Ishikawa (cell line): ENCODE measurements at regions not wholly inside any gene's neighbourhood (a gene's known extent, or its start where the extent isn't known, plus 50 kb on each side); places are given as distances from the start of the nearest gene placed in this dataset.

ENCODE experiments used
- CEBPB ChIP-seq: IDR thresholded peaks from 2 replicates; pipeline ENCODE4 v1.6.1; 2012
- CREB1 ChIP-seq: IDR thresholded peaks from 2 replicates; pipeline ENCODE4 v1.6.1; 2012; ENCODE audit warnings: low read depth
- EGR1 ChIP-seq: IDR thresholded peaks from 2 replicates; pipeline ENCODE4 v1.6.1; 2012
- EP300 ChIP-seq: IDR thresholded peaks from 2 replicates; pipeline ENCODE4 v1.6.1; 2012; ENCODE audit warnings: borderline replicate concordance
- FOXM1 ChIP-seq: IDR thresholded peaks from 2 replicates; pipeline ENCODE4 v1.6.1; 2012; ENCODE audit warnings: low read depth, borderline replicate concordance
- NFIC ChIP-seq: IDR thresholded peaks from 2 replicates; pipeline ENCODE4 v1.6.1; 2012
- RAD21 ChIP-seq: IDR thresholded peaks from 2 replicates; pipeline ENCODE4 v1.6.1; 2012; ENCODE audit warnings: low read depth
- TAF1 ChIP-seq: IDR thresholded peaks from 2 replicates; pipeline ENCODE4 v1.6.1; 2012; ENCODE audit warnings: low read depth, mild to moderate bottlenecking
- TCF12 ChIP-seq: IDR thresholded peaks from 2 replicates; pipeline ENCODE4 v1.6.1; 2012; ENCODE audit warnings: low read depth
- TEAD4 ChIP-seq: IDR thresholded peaks from 2 replicates; pipeline ENCODE4 v1.6.1; 2012
- YY1 ChIP-seq: IDR thresholded peaks from 2 replicates; pipeline ENCODE4 v1.6.1; 2012; ENCODE audit warnings: low read depth
- ZBTB7A ChIP-seq: IDR thresholded peaks from 2 replicates; pipeline ENCODE4 v1.6.1; 2012; ENCODE audit warnings: low read depth
- TF ChIP-seq, protein P1 (sequence below): IDR thresholded peaks from 2 replicates; pipeline ENCODE4 v1.6.1; 2012
- TF ChIP-seq, protein P2 (sequence below): IDR thresholded peaks from 2 replicates; pipeline ENCODE4 v1.6.1; 2012; ENCODE audit warnings: low read depth, mild to moderate bottlenecking
- TF ChIP-seq, protein P3 (sequence below): IDR thresholded peaks from 2 replicates; pipeline ENCODE4 v1.6.1; 2012

DNA sequence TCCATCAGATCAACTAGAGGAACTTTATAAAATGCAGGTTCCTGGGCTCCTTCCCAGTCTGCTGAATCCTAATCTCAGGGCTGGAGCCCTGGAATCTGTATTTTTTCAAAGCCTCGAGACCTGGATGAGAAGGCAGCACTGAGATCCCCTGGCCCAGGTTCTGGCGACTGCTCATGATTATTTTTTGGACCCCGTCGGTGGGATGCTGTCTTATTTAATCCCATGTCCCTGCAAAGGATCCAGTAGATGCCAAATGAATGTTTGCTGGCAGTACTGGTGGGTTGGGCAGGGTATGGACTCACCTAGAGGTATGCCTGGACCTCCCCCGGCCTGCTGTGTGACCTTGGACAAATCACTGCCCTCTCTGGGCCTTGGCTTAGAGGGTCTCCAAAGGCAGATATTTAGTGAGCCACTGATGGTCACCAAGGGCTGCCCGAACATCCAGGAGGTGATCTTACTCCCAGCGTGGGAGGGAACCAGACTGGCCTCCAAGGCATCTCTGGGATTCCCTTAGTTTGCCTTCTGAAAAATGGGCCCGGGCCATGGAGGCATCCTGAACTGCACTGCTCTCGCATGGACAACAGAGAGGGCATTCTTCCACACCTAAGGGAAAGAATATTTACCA lies 91.6 kb upstream of the RUNX3 start:
- no peak for TF ChIP-seq YY1
- TF ChIP-seq RAD21, result no peak
- no peak for TF ChIP-seq EP300
- TF ChIP-seq NFIC, result no peak
- TF ChIP-seq, protein P1, sequence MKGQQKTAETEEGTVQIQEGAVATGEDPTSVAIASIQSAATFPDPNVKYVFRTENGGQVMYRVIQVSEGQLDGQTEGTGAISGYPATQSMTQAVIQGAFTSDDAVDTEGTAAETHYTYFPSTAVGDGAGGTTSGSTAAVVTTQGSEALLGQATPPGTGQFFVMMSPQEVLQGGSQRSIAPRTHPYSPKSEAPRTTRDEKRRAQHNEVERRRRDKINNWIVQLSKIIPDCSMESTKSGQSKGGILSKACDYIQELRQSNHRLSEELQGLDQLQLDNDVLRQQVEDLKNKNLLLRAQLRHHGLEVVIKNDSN, result no peak
- no peak for TF ChIP-seq CREB1
- no peak for TF ChIP-seq CEBPB
- no peak for TF ChIP-seq TCF12
- no peak for TF ChIP-seq ZBTB7A
- no peak for TF ChIP-seq FOXM1

DNA sequence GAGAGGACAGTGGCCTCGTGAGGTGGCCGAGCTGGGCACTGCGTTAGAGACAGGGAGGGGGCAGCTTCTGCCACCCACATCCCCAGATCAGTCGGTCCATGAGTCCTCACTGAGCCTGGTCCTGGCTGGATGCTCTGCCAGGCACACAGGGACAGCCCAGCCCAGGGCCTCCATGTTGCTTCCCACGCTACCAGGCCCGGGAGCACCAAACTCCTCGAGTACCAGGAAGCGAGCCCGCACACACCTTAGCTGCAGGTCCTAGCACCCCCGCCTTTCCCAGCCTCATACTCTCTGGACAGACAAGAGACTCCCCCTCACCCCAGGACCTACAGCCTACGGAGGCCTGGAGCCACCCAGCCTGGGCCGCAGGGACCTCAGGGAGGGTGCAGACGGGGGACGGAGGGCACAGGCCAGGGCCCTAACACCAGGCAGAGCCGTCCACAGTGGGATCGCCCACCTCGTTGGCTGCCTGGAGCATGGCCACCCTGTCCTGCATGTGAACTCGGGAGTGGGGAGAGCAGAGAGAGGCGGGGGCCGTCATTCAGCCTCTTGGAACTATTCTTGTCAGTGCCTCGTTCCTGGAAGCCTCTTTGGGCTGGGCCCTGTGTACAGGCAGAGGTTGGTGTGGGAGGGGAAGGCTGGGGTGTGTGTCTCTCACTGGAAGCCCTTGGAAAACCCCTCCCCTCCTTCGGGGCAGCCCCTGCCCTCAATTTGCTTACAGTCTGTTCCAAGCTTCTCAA lies 90.9 kb upstream of the RUNX3 start:
- TF ChIP-seq, protein P1, result no peak
- TF ChIP-seq NFIC, result no peak
- TF ChIP-seq EP300, result no peak
- TF ChIP-seq, protein P2, sequence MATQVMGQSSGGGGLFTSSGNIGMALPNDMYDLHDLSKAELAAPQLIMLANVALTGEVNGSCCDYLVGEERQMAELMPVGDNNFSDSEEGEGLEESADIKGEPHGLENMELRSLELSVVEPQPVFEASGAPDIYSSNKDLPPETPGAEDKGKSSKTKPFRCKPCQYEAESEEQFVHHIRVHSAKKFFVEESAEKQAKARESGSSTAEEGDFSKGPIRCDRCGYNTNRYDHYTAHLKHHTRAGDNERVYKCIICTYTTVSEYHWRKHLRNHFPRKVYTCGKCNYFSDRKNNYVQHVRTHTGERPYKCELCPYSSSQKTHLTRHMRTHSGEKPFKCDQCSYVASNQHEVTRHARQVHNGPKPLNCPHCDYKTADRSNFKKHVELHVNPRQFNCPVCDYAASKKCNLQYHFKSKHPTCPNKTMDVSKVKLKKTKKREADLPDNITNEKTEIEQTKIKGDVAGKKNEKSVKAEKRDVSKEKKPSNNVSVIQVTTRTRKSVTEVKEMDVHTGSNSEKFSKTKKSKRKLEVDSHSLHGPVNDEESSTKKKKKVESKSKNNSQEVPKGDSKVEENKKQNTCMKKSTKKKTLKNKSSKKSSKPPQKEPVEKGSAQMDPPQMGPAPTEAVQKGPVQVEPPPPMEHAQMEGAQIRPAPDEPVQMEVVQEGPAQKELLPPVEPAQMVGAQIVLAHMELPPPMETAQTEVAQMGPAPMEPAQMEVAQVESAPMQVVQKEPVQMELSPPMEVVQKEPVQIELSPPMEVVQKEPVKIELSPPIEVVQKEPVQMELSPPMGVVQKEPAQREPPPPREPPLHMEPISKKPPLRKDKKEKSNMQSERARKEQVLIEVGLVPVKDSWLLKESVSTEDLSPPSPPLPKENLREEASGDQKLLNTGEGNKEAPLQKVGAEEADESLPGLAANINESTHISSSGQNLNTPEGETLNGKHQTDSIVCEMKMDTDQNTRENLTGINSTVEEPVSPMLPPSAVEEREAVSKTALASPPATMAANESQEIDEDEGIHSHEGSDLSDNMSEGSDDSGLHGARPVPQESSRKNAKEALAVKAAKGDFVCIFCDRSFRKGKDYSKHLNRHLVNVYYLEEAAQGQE, result no peak
- no peak for TF ChIP-seq YY1
- TF ChIP-seq CREB1, result no peak
- TF ChIP-seq RAD21, result no peak
- TF ChIP-seq TAF1, result no peak
- TF ChIP-seq FOXM1, result no peak
- no peak for TF ChIP-seq ZBTB7A
- no peak for TF ChIP-seq TEAD4
- TF ChIP-seq, protein P3, sequence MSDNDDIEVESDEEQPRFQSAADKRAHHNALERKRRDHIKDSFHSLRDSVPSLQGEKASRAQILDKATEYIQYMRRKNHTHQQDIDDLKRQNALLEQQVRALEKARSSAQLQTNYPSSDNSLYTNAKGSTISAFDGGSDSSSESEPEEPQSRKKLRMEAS, result no peak
- TF ChIP-seq CEBPB, result no peak
- TF ChIP-seq TCF12, result no peak
- no peak for TF ChIP-seq EGR1

DNA sequence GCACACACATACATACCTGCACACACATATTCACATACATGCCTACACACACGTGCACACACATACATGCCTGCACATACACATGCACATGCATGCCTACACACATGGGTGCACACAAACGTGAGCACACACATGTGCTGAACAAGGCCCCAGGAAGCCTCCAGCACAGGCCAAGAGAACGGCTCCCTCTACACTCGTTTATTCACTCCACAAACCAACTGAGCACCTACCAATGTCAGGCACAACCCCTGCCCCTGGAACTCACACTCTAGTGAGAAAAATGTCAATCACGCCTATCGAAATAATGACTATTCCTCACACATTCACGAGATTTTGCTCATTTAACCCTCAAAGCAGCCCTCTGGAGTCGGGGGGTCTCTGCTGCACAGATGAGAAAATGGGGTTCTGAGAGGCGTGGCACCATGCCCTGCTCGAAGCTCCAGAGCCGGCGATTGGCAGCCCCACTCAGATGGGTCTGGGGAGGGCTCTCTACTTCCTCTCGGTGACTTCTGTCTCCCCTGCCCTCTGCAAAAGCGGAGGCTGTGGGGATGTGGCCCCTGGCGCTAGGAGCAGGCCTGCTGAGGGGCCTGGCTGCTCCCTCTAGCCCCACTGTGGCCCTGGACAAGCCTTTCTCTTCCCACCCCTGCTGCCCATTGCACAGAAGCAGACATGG lies 90.2 kb upstream of the RUNX3 start:
- TF ChIP-seq TEAD4 (no peak), FOXM1 (no peak), ZBTB7A (no peak)

DNA sequence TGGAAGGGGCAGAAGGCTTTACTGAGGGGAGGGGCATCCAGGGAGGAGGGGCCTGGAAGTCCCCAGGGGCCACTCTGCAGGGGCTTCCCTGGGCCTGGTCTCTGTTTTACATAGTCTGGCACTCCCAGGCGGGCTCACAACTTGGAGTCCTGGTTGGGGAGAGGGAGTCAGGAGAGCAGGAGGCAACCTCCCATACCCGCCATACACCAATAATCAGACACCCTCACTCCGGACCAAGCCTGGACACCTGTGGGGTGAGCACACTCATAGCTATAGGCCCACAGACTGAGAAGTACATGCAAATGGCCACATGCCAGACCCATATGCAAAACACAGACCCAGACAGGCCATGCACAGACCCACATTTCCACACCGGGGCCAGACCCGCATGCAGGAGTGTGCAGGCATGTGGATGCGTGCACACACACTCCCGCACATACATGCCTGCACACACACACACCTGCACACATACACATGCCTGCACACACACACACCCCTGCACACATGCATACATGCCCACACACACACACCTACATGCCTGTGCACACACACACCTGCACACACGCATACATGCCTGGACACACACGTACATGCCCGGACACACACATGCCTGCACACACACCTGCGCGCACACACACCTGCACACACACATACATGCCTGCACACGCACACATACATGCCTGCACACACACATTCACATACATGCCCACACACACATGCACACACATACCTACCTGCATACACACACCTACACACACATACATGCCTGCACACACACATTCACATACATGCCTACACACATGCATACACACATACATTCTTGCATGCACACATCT lies 89.5 kb upstream of the RUNX3 start:
- TF ChIP-seq CREB1 (no peak), FOXM1 (no peak), TEAD4 (no peak), EGR1 (no peak), YY1 (no peak)
- TF ChIP-seq, protein P3, result no peak
- TF ChIP-seq, protein P2, result no peak

DNA sequence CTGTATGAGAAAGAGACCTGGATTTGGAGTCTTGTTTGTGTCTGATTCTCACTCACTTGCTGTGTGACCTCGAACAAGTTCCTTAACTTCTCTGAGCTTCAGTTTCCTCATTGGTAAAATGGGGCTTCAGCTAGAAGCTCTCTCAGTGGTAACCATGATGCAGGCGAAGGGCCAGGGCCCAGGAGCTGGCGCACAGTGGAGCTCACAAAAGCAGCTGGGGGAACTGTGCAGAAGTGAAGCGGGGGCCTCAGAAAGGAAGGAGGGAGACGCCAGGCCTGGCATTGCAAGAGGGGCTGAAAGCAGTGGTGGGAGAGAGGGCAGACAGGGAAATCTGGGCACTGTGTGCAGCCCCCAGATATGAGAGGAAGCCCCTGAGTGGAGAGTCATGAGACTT lies 88.9 kb upstream of the RUNX3 start:
- TF ChIP-seq RAD21, result no peak
- TF ChIP-seq TCF12, result no peak
- no peak for TF ChIP-seq CEBPB
- TF ChIP-seq, protein P3, result no peak
- TF ChIP-seq FOXM1, result no peak
- no peak for TF ChIP-seq ZBTB7A
- no peak for TF ChIP-seq TAF1
- no peak for TF ChIP-seq EGR1
- no peak for TF ChIP-seq NFIC
- no peak for TF ChIP-seq TEAD4
- TF ChIP-seq CREB1, result no peak
- TF ChIP-seq, protein P1, result no peak
- TF ChIP-seq YY1, result no peak
